Sigmoid colon (tissue), 6 donors: ENCODE measurements at regions not wholly inside any gene's neighbourhood (a gene's known extent, or its start where the extent isn't known, plus 50 kb on each side); places are given as distances from the start of the nearest gene placed in this dataset.

ENCODE experiments used
- DNase-seq: peaks from one replicate; pipeline ENCODE4 v3.0.0-alpha.2; 2019
- H3K27ac ChIP-seq, 4 donors: fragments of 200-600 bp; sonication (generic); one replicate each; pipeline ENCODE4 v1.5.1; 2016 to 2019; ENCODE audit warnings: mild to moderate bottlenecking in 1 of 4
- H3K27me3 ChIP-seq, 3 donors: fragments of 200-600 bp; sonication (generic); one replicate each; pipeline ENCODE4 v1.5.1; 2019; ENCODE audit warnings: mild to moderate bottlenecking in 1 of 3
- H3K36me3 ChIP-seq, 4 donors: fragments of 200-600 bp; sonication (generic); one replicate each; pipeline ENCODE4 v1.5.1; 2016 to 2019
- H3K4me1 ChIP-seq, 4 donors: fragments of 200-600 bp; sonication (generic); one replicate each; pipeline ENCODE4 v1.5.1; 2017 to 2019
- H3K4me3 ChIP-seq, 4 donors: fragments of 200-600 bp; sonication (generic); one replicate each; pipeline ENCODE4 v1.5.1; 2017 to 2019; ENCODE audit warnings: mild to moderate bottlenecking in 2 of 4, moderate library complexity in 1 of 4
- H3K9me3 ChIP-seq, 4 donors: fragments of 200-600 bp in 3 of 4; sonication (generic) in 3 of 4; one replicate each; pipeline versions ENCODE4 v1.5.1 to v1.6.1; 2013 to 2019
- EP300 ChIP-seq, 4 donors: sonication (generic); formaldehyde crosslinking; IDR thresholded peaks; one replicate each; pipeline ENCODE4 v1.6.1; 2017; ENCODE audit warnings: antibody characterized with exemption in 4 of 4
- POLR2A ChIP-seq, 2 donors: fragments of 450-650 bp; IDR thresholded peaks; one replicate each; pipeline ENCODE4 v1.6.1; 2016; ENCODE audit warnings: antibody characterized with exemption in 2 of 2, mild to moderate bottlenecking in 2 of 2, moderate library complexity in 2 of 2
- POLR2AphosphoS5 ChIP-seq, 4 donors: sonication (generic); formaldehyde crosslinking; IDR thresholded peaks; one replicate each; pipeline ENCODE4 v1.6.1; 2017; ENCODE audit warnings: antibody characterized with exemption in 4 of 4
- WGBS, 2 donors: extraction: QIAGEN DNeasy Blood & Tissue Kit; methylation state at CpG; one replicate each; pipeline ENCODE4 v1.1.7; 2013; 5-methylcytosine and 5-hydroxymethylcytosine counted together
- intact Hi-C: fragments of 100-400 bp; cut with DNase I; formaldehyde crosslinking; loops from one replicate; pipeline ENCODE4 v1.15.1; 2023
- TF ChIP-seq, protein P1 (sequence below), 4 experiments: fragments of 450-650 bp in 3 of 4; fragments of 200-600 bp in 1 of 4; IDR thresholded peaks; one replicate each; pipeline ENCODE4 v1.5.1; 2016 to 2019; ENCODE audit warnings: antibody characterized with exemption in 4 of 4, mild to moderate bottlenecking in 3 of 4, moderate library complexity in 2 of 4
- donor health status: healthy with polysubstance abuse.
- donor health status: healthy.

DNA sequence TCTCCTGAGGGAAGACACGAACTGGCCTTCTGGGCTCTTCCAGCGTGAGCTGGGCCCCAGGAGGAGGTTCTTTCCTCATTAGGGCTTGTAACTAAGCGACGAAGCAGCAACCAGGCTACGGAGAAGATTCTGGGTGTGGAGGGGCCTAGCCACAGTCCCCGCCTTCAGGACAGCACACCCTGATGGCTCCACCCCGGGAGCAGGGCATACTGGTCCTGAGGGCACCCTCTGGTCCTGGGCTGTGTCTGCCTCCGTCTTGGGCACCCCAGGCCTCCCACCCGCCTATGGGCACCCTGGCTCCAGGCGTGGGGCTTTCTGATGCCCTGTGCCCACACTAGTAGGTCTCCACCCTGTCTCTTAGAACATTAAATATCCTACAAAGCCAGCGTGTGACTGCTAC lies 136.4 kb downstream of the OLFM1 start:
- no peaks in the 10 kb centered on the region for H3K36me3 ChIP-seq
- H3K27me3 ChIP-seq = peaks cover 11 to 71% (median 40%) of the 10 kb centered on the region in 3 donors
- DNase-seq = peak; percentile 45
- no peak overlapping the region for H3K4me3 ChIP-seq
- H3K9me3 ChIP-seq = no peaks in the 10 kb centered on the region
- intact Hi-C loops = no loop called here
- H3K4me1 ChIP-seq = peaks cover 0 to 3% (median 0%) of the 10 kb centered on the region in 4 donors
- 49 to 75% methylated on average over 11 of the region's 11 CpGs for WGBS, 2 donors
- no peak overlapping the region for H3K27ac ChIP-seq
- TF ChIP-seq POLR2AphosphoS5 (IDR thresholded peaks at IDR 0.05) = no peak
- no peak for TF ChIP-seq POLR2A (IDR thresholded peaks at IDR 0.05)
- TF ChIP-seq, protein P1, sequence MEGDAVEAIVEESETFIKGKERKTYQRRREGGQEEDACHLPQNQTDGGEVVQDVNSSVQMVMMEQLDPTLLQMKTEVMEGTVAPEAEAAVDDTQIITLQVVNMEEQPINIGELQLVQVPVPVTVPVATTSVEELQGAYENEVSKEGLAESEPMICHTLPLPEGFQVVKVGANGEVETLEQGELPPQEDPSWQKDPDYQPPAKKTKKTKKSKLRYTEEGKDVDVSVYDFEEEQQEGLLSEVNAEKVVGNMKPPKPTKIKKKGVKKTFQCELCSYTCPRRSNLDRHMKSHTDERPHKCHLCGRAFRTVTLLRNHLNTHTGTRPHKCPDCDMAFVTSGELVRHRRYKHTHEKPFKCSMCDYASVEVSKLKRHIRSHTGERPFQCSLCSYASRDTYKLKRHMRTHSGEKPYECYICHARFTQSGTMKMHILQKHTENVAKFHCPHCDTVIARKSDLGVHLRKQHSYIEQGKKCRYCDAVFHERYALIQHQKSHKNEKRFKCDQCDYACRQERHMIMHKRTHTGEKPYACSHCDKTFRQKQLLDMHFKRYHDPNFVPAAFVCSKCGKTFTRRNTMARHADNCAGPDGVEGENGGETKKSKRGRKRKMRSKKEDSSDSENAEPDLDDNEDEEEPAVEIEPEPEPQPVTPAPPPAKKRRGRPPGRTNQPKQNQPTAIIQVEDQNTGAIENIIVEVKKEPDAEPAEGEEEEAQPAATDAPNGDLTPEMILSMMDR (IDR thresholded peaks at IDR 0.05) = no peak
- TF ChIP-seq EP300 (IDR thresholded peaks at IDR 0.05) = no peak

DNA sequence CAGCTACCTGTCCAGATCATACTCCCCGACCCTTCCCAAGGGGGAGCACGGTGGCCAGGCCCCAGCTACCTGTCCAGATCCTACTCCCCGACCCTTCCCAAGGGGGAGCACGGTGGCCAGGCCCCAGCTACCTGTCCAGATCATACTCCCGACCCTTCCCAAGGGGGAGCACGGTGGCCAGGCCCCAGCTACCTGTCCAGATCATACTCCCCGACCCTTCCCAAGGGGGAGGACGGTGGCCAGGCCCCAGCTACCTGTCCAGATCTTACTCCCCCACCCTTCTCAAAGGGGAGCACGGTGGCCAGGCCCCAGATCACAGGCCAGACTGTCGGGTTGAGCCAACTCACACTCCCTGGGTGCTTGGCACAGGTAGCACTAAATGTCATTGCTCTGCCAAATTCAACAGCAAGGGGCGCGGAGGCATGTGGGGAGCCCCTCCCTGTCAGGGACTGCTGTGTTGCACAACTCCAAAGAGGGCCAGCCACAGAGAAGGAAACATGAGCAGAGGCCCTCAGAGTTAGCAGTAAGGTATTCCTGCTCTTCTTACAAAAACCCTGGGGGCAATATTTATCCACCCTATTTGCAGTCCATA lies 136.9 kb downstream of the OLFM1 start:
- H3K4me3 ChIP-seq = no peak overlapping the region

DNA sequence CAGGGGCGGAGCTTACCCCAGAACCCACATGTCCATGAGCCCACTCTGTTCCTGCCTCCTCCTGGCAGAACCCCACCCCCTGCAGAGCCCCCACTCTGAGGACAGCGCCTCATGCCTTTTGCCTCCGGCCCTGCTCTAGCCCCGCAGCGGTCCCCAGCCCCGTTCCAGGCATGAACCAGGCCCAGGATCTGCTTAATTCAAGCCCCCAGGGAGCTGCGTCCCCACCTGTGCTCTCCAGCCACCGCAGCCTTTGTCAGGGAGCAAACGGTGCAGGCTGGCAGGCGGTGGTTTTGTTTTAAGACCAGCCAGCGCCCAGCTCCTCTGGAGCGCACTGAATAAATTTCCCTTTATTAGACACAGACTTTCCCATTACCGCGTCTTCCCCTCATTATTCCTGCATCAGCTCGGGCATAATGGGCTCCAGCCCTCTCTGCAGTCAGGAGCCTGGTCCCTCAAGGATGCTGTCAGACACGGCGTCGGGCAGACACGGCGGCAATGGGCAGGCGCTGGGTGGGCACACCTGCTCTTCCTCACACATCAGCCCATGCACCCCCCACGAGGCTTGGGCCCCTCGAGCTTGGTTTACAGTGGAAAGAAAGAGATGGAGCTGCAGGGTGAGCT lies 137.6 kb downstream of the OLFM1 start:
- TF ChIP-seq, protein P1 (IDR thresholded peaks at IDR 0.05) = no peak
- TF ChIP-seq POLR2AphosphoS5 (IDR thresholded peaks at IDR 0.05) = no peak
- no peak for TF ChIP-seq EP300 (IDR thresholded peaks at IDR 0.05)
- no peak for TF ChIP-seq POLR2A (IDR thresholded peaks at IDR 0.05)
- Histone ChIP-seq H3K27ac (no peak overlapping the region), H3K27me3 (peaks cover 7 to 71% (median 38%) of the 10 kb centered on the region in 3 donors), H3K4me1 (no peaks in the 10 kb centered on the region), H3K36me3 (no peaks in the 10 kb centered on the region), H3K4me3 (no peak overlapping the region), H3K9me3 (no peaks in the 10 kb centered on the region)
- intact Hi-C loops = no loop called here
- 81 to 85% methylated on average over 23 of the region's 23 CpGs for WGBS, 2 donors
- DNase-seq = peak; percentile 44

More for the DNA sequence above, 136.9 kb downstream of the OLFM1 start:
- intact Hi-C loops = no loop called here
- TF ChIP-seq, protein P1 (IDR thresholded peaks at IDR 0.05) = no peak
- TF ChIP-seq EP300 (IDR thresholded peaks at IDR 0.05) (no peak), POLR2A (IDR thresholded peaks at IDR 0.05) (no peak), POLR2AphosphoS5 (IDR thresholded peaks at IDR 0.05) (no peak)
- H3K4me1 ChIP-seq = no peaks in the 10 kb centered on the region
- DNase-seq = peak; percentile 47
- no peak overlapping the region for H3K27ac ChIP-seq
- H3K36me3 ChIP-seq = no peaks in the 10 kb centered on the region
- H3K9me3 ChIP-seq = no peaks in the 10 kb centered on the region
- H3K27me3 ChIP-seq = peaks cover 7 to 72% (median 42%) of the 10 kb centered on the region in 3 donors
- WGBS, 2 donors = 58 to 77% methylated on average over 12 of the region's 12 CpGs

DNA sequence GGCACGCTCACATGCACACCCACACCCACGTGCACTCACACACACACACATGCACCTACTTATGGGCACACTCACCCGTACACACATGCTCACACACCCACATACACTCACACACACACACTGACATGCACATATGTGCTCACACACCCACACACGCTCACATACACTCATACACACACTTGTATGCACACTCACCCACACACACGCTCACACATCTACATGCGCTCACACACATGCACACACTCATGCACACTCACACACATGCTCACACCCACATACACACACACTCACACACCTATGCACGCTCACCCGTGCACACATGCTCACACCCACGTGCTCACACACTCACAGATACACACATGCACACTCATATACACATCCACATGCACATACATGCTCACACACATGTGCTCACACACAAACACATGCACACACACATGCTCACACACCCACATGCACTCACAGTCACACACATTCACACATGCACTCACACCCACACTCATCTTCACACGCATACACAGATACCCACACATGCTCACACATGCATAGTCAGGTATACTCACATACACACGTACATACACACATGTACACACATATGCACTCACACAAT lies 138.3 kb downstream of the OLFM1 start:
- Histone ChIP-seq H3K4me3 (no peak overlapping the region), H3K27ac (no peak overlapping the region), H3K4me1 (no peaks in the 10 kb centered on the region), H3K9me3 (no peaks in the 10 kb centered on the region), H3K27me3 (peaks cover under 1 to 69% (median 31%) of the 10 kb centered on the region in 3 donors), H3K36me3 (no peaks in the 10 kb centered on the region)
- peak; percentile 17 for DNase-seq
- 94 to 95% methylated on average over 11 of the region's 11 CpGs for WGBS, 2 donors
- TF ChIP-seq, protein P1 (IDR thresholded peaks at IDR 0.05) = no peak
- no peak for TF ChIP-seq POLR2A (IDR thresholded peaks at IDR 0.05)
- no peak for TF ChIP-seq POLR2AphosphoS5 (IDR thresholded peaks at IDR 0.05)
- no peak for TF ChIP-seq EP300 (IDR thresholded peaks at IDR 0.05)
- intact Hi-C loops = no loop called here
